ENCODE measurements at regions not wholly inside any gene's neighbourhood (a gene's known extent, or its start where the extent isn't known, plus 50 kb on each side); places are given as distances from the start of the nearest gene placed in this dataset.

DNA sequence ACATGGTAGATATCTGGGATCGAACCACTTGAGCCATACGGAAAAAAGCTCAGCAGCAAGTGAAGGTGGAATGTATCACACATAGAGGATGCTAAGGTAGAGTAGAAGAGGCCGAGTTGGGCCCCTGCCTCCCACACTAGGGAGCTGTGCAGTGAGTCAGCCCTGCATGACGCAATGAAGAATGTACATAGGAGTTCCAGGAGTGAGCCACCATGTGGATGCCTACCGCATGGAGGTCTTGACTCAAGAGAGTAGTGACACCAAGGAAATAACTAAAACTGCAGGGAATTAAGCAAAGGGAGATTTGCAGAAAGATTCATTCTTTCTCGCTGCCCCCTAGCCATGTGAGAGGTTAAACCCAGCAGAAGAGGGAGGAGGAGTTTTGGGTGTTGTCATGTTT lies 389.6 kb upstream of the IGFBP7 start (continued):
- TF ChIP-seq, protein P1, sequence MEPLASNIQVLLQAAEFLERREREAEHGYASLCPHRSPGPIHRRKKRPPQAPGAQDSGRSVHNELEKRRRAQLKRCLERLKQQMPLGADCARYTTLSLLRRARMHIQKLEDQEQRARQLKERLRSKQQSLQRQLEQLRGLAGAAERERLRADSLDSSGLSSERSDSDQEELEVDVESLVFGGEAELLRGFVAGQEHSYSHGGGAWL (CRISPR knock-in tag; IDR thresholded peaks at IDR 0.05): no peak
- TF ChIP-seq FOSL1 (CRISPR knock-in tag; IDR thresholded peaks at IDR 0.05; ENCODE audit: borderline replicate concordance) (no peak), ZNF121 (CRISPR knock-in tag; IDR thresholded peaks at IDR 0.05) (no peak), FOXA1 (IDR thresholded peaks at IDR 0.05) (no peak), FOXA1 (CRISPR knock-in tag; IDR thresholded peaks at IDR 0.05) (peak; percentile 36; the same call in 1 of the 2 replicates), CREB1 (IDR thresholded peaks at IDR 0.05) (no peak), CREB1 (CRISPR knock-in tag; IDR thresholded peaks at IDR 0.05) (no peak), ISX (CRISPR knock-in tag; conservative IDR thresholded peaks at IDR 0.05) (no peak), ZBTB7B (CRISPR knock-in tag; IDR thresholded peaks at IDR 0.05) (no peak), NKX3-1 (CRISPR knock-in tag; IDR thresholded peaks at IDR 0.05) (no peak), ZNF230 (CRISPR knock-in tag; IDR thresholded peaks at IDR 0.05) (no peak), CEBPB (IDR thresholded peaks at IDR 0.05; ENCODE audit: borderline replicate concordance, low read depth, low read length) (peak; percentile 78; the same call in 1 of the 2 replicates), ZKSCAN8 (CRISPR knock-in tag; IDR thresholded peaks at IDR 0.05; ENCODE audit: borderline replicate concordance) (no peak), MEF2D (CRISPR knock-in tag; IDR thresholded peaks at IDR 0.05) (no peak), AHR (CRISPR knock-in tag; IDR thresholded peaks at IDR 0.05) (no peak), HNF4A (CRISPR knock-in tag; IDR thresholded peaks at IDR 0.05) (no peak), SATB2 (CRISPR knock-in tag; IDR thresholded peaks at IDR 0.05) (no peak), TARDBP (CRISPR knock-in tag; IDR thresholded peaks at IDR 0.05) (no peak), ZNF678 (CRISPR knock-in tag; IDR thresholded peaks at IDR 0.05) (no peak), ZNF660 (CRISPR knock-in tag; IDR thresholded peaks at IDR 0.05; ENCODE audit: borderline replicate concordance, low read depth) (no peak)
- TF ChIP-seq, protein P2, sequence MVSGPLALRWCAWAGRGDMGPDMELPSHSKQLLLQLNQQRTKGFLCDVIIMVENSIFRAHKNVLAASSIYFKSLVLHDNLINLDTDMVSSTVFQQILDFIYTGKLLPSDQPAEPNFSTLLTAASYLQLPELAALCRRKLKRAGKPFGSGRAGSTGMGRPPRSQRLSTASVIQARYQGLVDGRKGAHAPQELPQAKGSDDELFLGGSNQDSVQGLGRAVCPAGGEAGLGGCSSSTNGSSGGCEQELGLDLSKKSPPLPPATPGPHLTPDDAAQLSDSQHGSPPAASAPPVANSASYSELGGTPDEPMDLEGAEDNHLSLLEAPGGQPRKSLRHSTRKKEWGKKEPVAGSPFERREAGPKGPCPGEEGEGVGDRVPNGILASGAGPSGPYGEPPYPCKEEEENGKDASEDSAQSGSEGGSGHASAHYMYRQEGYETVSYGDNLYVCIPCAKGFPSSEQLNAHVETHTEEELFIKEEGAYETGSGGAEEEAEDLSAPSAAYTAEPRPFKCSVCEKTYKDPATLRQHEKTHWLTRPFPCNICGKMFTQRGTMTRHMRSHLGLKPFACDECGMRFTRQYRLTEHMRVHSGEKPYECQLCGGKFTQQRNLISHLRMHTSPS (CRISPR knock-in tag; IDR thresholded peaks at IDR 0.05; ENCODE audit: low read depth): no peak
- TF ChIP-seq, protein P3, sequence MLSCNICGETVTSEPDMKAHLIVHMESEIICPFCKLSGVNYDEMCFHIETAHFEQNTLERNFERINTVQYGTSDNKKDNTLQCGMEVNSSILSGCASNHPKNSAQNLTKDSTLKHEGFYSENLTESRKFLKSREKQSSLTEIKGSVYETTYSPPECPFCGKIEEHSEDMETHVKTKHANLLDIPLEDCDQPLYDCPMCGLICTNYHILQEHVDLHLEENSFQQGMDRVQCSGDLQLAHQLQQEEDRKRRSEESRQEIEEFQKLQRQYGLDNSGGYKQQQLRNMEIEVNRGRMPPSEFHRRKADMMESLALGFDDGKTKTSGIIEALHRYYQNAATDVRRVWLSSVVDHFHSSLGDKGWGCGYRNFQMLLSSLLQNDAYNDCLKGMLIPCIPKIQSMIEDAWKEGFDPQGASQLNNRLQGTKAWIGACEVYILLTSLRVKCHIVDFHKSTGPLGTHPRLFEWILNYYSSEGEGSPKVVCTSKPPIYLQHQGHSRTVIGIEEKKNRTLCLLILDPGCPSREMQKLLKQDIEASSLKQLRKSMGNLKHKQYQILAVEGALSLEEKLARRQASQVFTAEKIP (CRISPR knock-in tag; IDR thresholded peaks at IDR 0.05; ENCODE audit: borderline replicate concordance): no peak
- TF ChIP-seq, protein P4, sequence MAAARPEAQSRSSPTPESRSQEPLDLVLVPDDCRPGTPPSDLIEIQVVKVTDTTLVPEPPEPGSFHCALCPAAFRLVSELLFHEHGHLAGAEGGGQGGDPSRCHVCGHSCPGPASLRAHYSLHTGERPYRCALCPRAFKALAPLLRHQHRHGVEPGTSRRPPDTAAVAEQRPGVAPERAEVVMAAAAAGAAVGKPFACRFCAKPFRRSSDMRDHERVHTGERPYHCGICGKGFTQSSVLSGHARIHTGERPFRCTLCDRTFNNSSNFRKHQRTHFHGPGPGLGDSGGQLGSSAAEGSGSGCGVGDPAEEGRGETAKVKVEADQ (CRISPR knock-in tag; IDR thresholded peaks at IDR 0.05; ENCODE audit: borderline replicate concordance): no peak
- TF ChIP-seq, protein P5, sequence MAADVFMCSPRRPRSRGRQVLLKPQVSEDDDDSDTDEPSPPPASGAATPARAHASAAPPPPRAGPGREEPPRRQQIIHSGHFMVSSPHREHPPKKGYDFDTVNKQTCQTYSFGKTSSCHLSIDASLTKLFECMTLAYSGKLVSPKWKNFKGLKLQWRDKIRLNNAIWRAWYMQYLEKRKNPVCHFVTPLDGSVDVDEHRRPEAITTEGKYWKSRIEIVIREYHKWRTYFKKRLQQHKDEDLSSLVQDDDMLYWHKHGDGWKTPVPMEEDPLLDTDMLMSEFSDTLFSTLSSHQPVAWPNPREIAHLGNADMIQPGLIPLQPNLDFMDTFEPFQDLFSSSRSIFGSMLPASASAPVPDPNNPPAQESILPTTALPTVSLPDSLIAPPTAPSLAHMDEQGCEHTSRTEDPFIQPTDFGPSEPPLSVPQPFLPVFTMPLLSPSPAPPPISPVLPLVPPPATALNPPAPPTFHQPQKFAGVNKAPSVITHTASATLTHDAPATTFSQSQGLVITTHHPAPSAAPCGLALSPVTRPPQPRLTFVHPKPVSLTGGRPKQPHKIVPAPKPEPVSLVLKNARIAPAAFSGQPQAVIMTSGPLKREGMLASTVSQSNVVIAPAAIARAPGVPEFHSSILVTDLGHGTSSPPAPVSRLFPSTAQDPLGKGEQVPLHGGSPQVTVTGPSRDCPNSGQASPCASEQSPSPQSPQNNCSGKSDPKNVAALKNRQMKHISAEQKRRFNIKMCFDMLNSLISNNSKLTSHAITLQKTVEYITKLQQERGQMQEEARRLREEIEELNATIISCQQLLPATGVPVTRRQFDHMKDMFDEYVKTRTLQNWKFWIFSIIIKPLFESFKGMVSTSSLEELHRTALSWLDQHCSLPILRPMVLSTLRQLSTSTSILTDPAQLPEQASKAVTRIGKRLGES (CRISPR knock-in tag; IDR thresholded peaks at IDR 0.05; ENCODE audit: borderline replicate concordance): no peak
- TF ChIP-seq, protein P6, sequence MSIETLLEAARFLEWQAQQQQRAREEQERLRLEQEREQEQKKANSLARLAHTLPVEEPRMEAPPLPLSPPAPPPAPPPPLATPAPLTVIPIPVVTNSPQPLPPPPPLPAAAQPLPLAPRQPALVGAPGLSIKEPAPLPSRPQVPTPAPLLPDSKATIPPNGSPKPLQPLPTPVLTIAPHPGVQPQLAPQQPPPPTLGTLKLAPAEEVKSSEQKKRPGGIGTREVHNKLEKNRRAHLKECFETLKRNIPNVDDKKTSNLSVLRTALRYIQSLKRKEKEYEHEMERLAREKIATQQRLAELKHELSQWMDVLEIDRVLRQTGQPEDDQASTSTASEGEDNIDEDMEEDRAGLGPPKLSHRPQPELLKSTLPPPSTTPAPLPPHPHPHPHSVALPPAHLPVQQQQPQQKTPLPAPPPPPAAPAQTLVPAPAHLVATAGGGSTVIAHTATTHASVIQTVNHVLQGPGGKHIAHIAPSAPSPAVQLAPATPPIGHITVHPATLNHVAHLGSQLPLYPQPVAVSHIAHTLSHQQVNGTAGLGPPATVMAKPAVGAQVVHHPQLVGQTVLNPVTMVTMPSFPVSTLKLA (IDR thresholded peaks at IDR 0.05): no peak

All from HepG2 (cell line).